ENCODE measurements at regions not wholly inside any gene's neighbourhood (a gene's known extent, or its start where the extent isn't known, plus 50 kb on each side); places are given as distances from the start of the nearest gene placed in this dataset.

DNA sequence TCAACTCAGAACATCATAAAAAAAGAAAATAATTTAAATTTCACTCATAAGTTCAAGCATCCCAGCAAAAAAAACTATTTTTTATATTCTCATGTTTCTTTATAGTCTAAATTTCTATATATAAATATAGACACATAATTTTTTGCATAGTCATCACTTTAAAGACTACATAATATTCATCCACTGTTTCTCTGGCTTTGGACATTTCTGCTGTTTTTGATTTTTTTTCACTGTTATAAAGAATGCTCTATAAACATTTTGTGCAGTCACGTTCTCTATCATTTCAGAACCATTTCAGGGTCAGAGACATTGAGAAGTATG, 59.7 kb upstream of the CLPB start:
- no peak for TF ChIP-seq PHF8 (IDR thresholded peaks at IDR 0.05; ENCODE audit: borderline replicate concordance, low read depth)
- TF ChIP-seq, protein P1, sequence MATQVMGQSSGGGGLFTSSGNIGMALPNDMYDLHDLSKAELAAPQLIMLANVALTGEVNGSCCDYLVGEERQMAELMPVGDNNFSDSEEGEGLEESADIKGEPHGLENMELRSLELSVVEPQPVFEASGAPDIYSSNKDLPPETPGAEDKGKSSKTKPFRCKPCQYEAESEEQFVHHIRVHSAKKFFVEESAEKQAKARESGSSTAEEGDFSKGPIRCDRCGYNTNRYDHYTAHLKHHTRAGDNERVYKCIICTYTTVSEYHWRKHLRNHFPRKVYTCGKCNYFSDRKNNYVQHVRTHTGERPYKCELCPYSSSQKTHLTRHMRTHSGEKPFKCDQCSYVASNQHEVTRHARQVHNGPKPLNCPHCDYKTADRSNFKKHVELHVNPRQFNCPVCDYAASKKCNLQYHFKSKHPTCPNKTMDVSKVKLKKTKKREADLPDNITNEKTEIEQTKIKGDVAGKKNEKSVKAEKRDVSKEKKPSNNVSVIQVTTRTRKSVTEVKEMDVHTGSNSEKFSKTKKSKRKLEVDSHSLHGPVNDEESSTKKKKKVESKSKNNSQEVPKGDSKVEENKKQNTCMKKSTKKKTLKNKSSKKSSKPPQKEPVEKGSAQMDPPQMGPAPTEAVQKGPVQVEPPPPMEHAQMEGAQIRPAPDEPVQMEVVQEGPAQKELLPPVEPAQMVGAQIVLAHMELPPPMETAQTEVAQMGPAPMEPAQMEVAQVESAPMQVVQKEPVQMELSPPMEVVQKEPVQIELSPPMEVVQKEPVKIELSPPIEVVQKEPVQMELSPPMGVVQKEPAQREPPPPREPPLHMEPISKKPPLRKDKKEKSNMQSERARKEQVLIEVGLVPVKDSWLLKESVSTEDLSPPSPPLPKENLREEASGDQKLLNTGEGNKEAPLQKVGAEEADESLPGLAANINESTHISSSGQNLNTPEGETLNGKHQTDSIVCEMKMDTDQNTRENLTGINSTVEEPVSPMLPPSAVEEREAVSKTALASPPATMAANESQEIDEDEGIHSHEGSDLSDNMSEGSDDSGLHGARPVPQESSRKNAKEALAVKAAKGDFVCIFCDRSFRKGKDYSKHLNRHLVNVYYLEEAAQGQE (IDR thresholded peaks at IDR 0.05) = no peak
- no peak for TF ChIP-seq FOXS1 (CRISPR knock-in tag; IDR thresholded peaks at IDR 0.05)
- TF ChIP-seq, protein P2, sequence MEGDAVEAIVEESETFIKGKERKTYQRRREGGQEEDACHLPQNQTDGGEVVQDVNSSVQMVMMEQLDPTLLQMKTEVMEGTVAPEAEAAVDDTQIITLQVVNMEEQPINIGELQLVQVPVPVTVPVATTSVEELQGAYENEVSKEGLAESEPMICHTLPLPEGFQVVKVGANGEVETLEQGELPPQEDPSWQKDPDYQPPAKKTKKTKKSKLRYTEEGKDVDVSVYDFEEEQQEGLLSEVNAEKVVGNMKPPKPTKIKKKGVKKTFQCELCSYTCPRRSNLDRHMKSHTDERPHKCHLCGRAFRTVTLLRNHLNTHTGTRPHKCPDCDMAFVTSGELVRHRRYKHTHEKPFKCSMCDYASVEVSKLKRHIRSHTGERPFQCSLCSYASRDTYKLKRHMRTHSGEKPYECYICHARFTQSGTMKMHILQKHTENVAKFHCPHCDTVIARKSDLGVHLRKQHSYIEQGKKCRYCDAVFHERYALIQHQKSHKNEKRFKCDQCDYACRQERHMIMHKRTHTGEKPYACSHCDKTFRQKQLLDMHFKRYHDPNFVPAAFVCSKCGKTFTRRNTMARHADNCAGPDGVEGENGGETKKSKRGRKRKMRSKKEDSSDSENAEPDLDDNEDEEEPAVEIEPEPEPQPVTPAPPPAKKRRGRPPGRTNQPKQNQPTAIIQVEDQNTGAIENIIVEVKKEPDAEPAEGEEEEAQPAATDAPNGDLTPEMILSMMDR (IDR thresholded peaks at IDR 0.05) = no peak
- TF ChIP-seq, protein P3, sequence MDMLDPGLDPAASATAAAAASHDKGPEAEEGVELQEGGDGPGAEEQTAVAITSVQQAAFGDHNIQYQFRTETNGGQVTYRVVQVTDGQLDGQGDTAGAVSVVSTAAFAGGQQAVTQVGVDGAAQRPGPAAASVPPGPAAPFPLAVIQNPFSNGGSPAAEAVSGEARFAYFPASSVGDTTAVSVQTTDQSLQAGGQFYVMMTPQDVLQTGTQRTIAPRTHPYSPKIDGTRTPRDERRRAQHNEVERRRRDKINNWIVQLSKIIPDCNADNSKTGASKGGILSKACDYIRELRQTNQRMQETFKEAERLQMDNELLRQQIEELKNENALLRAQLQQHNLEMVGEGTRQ (IDR thresholded peaks at IDR 0.05) = no peak
- no peak for TF ChIP-seq SREBF2 (IDR thresholded peaks at IDR 0.05)
- TF ChIP-seq POLR2A (IDR thresholded peaks at IDR 0.05; ENCODE audit: low read length) = no peak
- no peak for TF ChIP-seq SMC3 (IDR thresholded peaks at IDR 0.05)
- TF ChIP-seq RCOR1 (IDR thresholded peaks at IDR 0.05; ENCODE audit: low read depth, low read length) = no peak
- TF ChIP-seq CEBPB (IDR thresholded peaks at IDR 0.05) = no peak
- TF ChIP-seq ESRRA (IDR thresholded peaks at IDR 0.05; ENCODE audit: borderline replicate concordance, low read length) = no peak
